HG03025 (cell line): ENCODE measurements at regions not wholly inside any gene's neighbourhood (a gene's known extent, or its start where the extent isn't known, plus 50 kb on each side); places are given as distances from the start of the nearest gene placed in this dataset.

ENCODE experiments used
- ATAC-seq: cut with Tn5 transposase; IDR thresholded peaks from one replicate; pipeline ENCODE4 v1.9.1; 2021; ENCODE audit warnings: mild to moderate bottlenecking, moderate library complexity; ENCODE audit not compliant: unreplicated experiment, low FRiP score

GRCh38 chr7:114008696-114009095 lies 89.9 kb upstream of the PPP1R3A start:
- no peak for ATAC-seq

- ATAC-seq: no peak
Measured at GRCh38 chr7:114007386-114007785, 88.6 kb upstream of the PPP1R3A start.

GRCh38 chr7:113998934-113999333 lies 80.1 kb upstream of the PPP1R3A start:
- no peak for ATAC-seq

- ATAC-seq: no peak
Measured at GRCh38 chr7:113996405-113996804, 77.6 kb upstream of the PPP1R3A start.

- no peak for ATAC-seq
Measured at GRCh38 chr7:113986216-113986615, 67.4 kb upstream of the PPP1R3A start.

- no peak for ATAC-seq
Measured at GRCh38 chr7:113976508-113976907, 57.7 kb upstream of the PPP1R3A start.

GRCh38 chr7:113968713-113969112 lies 49.9 kb upstream of the PPP1R3A start:
- ATAC-seq: no peak
